Smooth muscle cell (in vitro differentiated cells): ENCODE measurements at regions not wholly inside any gene's neighbourhood (a gene's known extent, or its start where the extent isn't known, plus 50 kb on each side); places are given as distances from the start of the nearest gene placed in this dataset.

ENCODE experiments used
- DNase-seq: peaks from one replicate; lab custom pipeline; 2025; ENCODE audit not compliant: unreplicated experiment; lab: John Stamatoyannopoulos, UW
- H2AFZ ChIP-seq: fragments of 200-600 bp; sonication (generic); 2 replicates; pipeline ENCODE4 v1.6.0; 2016; ENCODE audit warnings: antibody characterized with exemption, low read depth, mild to moderate bottlenecking
- H3F3A ChIP-seq: fragments of 200-600 bp; sonication (generic); 2 replicates; pipeline ENCODE4 v1.6.0; 2017; ENCODE audit warnings: antibody characterized with exemption, low read depth
- H3K27ac ChIP-seq: fragments of 200-600 bp; sonication (generic); 2 replicates; pipeline ENCODE4 v1.5.1; 2016; ENCODE audit warnings: low read depth, mild to moderate bottlenecking
- H3K27me3 ChIP-seq: fragments of 200-600 bp; sonication (generic); 2 replicates; pipeline ENCODE4 v1.6.1; 2016; ENCODE audit warnings: low read depth, mild to moderate bottlenecking
- H3K36me3 ChIP-seq: fragments of 200-600 bp; sonication (generic); 2 replicates; pipeline ENCODE4 v1.5.1; 2016; ENCODE audit warnings: low read depth
- H3K4me1 ChIP-seq: fragments of 200-600 bp; sonication (generic); 2 replicates; pipeline ENCODE4 v1.5.1; 2016; ENCODE audit warnings: low read depth
- H3K4me2 ChIP-seq: fragments of 200-600 bp; sonication (generic); 2 replicates; pipeline ENCODE4 v1.6.0; 2016; ENCODE audit warnings: mild to moderate bottlenecking
- H3K4me3 ChIP-seq: fragments of 200-600 bp; sonication (generic); 2 replicates; pipeline ENCODE4 v1.5.1; 2016; ENCODE audit warnings: mild to moderate bottlenecking
- H3K79me2 ChIP-seq: fragments of 200-600 bp; sonication (generic); 2 replicates; pipeline ENCODE4 v1.6.0; 2016; ENCODE audit warnings: low read depth, mild to moderate bottlenecking
- H3K9ac ChIP-seq: fragments of 200-600 bp; sonication (generic); 2 replicates; pipeline ENCODE4 v1.6.0; 2016; ENCODE audit warnings: low read depth
- H3K9me3 ChIP-seq: fragments of 200-600 bp; sonication (generic); replicated peaks from 2 replicates; pipeline ENCODE4 v1.5.1; 2016; ENCODE audit warnings: low read depth
- H4K20me1 ChIP-seq: fragments of 200-600 bp; sonication (generic); 2 replicates; pipeline ENCODE4 v1.6.0; 2016; ENCODE audit warnings: low read depth
- WGBS: methylation state at CpG from one replicate; pipeline ENCODE4 v1.1.7; 2016; ENCODE audit warnings: low lambda C conversion rate; 5-methylcytosine and 5-hydroxymethylcytosine counted together
- TF ChIP-seq, protein P1 (sequence below): fragments of 200-600 bp; sonication (generic); IDR thresholded peaks from 2 replicates; pipeline ENCODE4 v1.5.1; 2017; ENCODE audit warnings: borderline replicate concordance, mild to moderate bottlenecking, antibody characterized with exemption; ENCODE audit not compliant: insufficient read depth, poor library complexity, severe bottlenecking

DNA sequence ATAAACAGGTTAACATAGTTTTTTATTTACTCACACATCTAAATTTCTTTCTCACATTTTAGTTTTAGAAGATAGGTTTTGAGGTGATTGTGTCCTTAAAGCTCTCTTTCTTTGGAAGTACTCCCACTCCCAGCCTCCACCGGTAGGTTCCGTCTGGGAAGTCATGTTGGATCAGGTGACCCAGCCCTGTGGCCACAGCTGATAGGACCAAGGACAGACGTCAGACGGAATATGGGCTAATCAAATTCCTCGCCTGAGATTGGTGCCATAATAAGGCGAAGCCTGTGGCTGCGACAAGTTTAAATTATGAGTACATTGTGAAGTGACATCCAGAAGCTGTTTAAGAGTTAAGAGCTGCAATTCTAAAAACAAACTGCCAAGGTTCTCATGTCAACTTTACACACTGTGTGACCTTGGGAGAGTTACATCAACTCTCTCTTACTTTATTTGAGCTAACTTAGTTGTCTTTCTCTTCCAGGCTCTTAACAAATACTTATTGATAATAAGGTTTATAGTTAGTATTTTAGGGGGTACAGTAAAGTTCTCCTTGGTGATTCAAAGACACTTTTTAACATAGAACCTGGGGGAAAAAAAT lies 133.6 kb downstream of the NPY start:
- no peaks in the 10 kb centered on the region for H3K36me3 ChIP-seq
- no peak overlapping the region for H3K9ac ChIP-seq
- 87% methylated on average over 7 of the region's 7 CpGs for WGBS
- H3K4me2 ChIP-seq = no peak overlapping the region
- H3K27me3 ChIP-seq = no peaks in the 10 kb centered on the region
- no peak for DNase-seq
- no peak overlapping the region for H3K4me3 ChIP-seq
- H4K20me1 ChIP-seq = no peaks in the 10 kb centered on the region
- no peak overlapping the region for H2AFZ ChIP-seq
- no peak overlapping the region for H3K27ac ChIP-seq
- no peaks in the 10 kb centered on the region for H3K79me2 ChIP-seq
- TF ChIP-seq, protein P1, sequence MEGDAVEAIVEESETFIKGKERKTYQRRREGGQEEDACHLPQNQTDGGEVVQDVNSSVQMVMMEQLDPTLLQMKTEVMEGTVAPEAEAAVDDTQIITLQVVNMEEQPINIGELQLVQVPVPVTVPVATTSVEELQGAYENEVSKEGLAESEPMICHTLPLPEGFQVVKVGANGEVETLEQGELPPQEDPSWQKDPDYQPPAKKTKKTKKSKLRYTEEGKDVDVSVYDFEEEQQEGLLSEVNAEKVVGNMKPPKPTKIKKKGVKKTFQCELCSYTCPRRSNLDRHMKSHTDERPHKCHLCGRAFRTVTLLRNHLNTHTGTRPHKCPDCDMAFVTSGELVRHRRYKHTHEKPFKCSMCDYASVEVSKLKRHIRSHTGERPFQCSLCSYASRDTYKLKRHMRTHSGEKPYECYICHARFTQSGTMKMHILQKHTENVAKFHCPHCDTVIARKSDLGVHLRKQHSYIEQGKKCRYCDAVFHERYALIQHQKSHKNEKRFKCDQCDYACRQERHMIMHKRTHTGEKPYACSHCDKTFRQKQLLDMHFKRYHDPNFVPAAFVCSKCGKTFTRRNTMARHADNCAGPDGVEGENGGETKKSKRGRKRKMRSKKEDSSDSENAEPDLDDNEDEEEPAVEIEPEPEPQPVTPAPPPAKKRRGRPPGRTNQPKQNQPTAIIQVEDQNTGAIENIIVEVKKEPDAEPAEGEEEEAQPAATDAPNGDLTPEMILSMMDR = no peak
- H3K9me3 ChIP-seq = no peaks in the 10 kb centered on the region
- no peaks in the 10 kb centered on the region for H3K4me1 ChIP-seq
- no peaks in the 10 kb centered on the region for H3F3A ChIP-seq

DNA sequence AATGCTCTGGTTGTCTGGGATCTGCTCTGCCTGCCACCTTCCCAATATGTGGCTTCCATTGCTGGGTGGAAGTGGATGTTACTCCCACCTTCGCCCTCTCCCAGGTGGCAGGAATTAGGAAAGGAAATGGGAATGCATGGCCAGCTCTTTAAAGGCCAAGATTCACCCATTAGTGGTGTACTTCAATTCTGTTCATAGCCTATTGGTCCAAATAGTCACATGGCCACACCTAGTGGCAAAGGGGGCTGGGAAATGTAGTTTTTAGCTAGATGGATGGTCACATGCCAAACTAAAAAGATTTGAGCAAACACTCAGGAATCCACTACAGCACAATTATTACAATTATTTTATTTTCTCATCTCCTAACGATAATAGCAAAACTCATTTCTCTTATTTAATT lies 135.1 kb downstream of the NPY start:
- Histone ChIP-seq H3K4me3 (no peak overlapping the region), H3K79me2 (no peaks in the 10 kb centered on the region), H3K27me3 (no peaks in the 10 kb centered on the region), H3K4me1 (no peaks in the 10 kb centered on the region), H2AFZ (no peak overlapping the region), H3K36me3 (no peaks in the 10 kb centered on the region), H3K9me3 (no peaks in the 10 kb centered on the region), H3F3A (no peaks in the 10 kb centered on the region), H3K27ac (no peak overlapping the region), H3K9ac (no peak overlapping the region), H4K20me1 (no peaks in the 10 kb centered on the region), H3K4me2 (no peak overlapping the region)
- TF ChIP-seq, protein P1 = no peak
- WGBS = 96% methylated on average over 2 of the region's 2 CpGs
- no peak for DNase-seq

DNA sequence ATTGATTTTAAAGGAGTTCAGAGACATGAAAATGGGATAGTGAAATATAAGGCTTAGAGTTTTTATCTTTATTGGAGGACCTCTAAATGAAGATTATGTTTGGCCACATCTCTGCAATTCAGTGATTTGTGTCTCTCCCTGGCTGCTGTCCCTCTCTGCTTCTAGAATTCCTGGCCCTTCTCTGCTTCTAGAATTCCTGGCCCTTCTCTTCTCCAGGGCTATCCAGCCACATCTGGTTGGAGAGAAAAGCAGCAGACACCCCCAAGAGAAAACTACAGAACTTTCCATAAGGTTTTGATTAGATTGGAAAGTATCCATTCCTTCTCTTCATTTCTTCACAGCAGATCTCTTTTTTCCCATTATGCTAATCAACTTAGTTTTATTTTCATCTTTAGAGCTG lies 135.5 kb downstream of the NPY start:
- DNase-seq = no peak
- Histone ChIP-seq H3K36me3 (no peaks in the 10 kb centered on the region), H3K4me2 (no peak overlapping the region), H3K79me2 (no peaks in the 10 kb centered on the region), H4K20me1 (no peaks in the 10 kb centered on the region), H3K4me1 (no peaks in the 10 kb centered on the region), H3F3A (no peaks in the 10 kb centered on the region), H3K27ac (no peak overlapping the region), H2AFZ (no peak overlapping the region), H3K9ac (no peak overlapping the region), H3K9me3 (no peaks in the 10 kb centered on the region), H3K4me3 (no peak overlapping the region), H3K27me3 (no peaks in the 10 kb centered on the region)
- TF ChIP-seq, protein P1 = no peak

DNA sequence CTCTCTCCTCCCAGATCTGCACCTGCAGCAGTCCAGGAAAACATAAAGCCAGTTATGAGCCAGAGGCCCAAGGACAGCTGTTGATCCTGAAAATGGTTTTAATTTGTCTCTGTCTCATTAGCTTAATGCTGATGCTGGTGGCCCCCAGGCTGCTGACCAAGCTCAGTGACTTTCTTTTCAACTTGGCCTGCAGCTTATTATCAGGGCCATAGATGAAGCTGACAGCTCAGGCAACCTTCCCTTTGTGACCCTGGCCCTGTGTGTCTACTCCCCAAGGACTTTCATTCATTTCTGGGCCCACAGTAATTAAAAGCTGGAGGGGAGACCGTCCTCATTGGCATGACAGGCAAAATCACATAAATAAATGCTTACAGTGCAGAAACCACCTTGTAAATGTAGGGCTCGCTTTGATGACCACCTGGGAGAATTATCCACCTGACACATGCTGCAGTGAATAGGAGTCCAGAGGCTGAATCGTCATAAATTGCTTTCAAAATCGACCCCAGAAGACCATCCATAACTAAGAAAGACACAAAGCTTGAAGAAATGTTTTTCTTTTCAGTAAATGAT lies 138.5 kb downstream of the NPY start:
- no peaks in the 10 kb centered on the region for H3K36me3 ChIP-seq
- H3K27me3 ChIP-seq = no peaks in the 10 kb centered on the region
- no peaks in the 10 kb centered on the region for H3F3A ChIP-seq
- H2AFZ ChIP-seq = no peak overlapping the region
- no peaks in the 10 kb centered on the region for H4K20me1 ChIP-seq
- H3K27ac ChIP-seq = no peak overlapping the region
- no peak overlapping the region for H3K4me3 ChIP-seq
- H3K79me2 ChIP-seq = no peaks in the 10 kb centered on the region
- H3K9me3 ChIP-seq = no peaks in the 10 kb centered on the region
- H3K9ac ChIP-seq = no peak overlapping the region
- no peak for DNase-seq
- TF ChIP-seq, protein P1 = no peak
- H3K4me1 ChIP-seq = peaks cover 2% of the 10 kb centered on the region
- 68% methylated on average over 4 of the region's 4 CpGs for WGBS
- no peak overlapping the region for H3K4me2 ChIP-seq
